ENCODE measurements at regions not wholly inside any gene's neighbourhood (a gene's known extent, or its start where the extent isn't known, plus 50 kb on each side); places are given as distances from the start of the nearest gene placed in this dataset.

- Histone ChIP-seq H3K4me1 (peaks cover 2% of the 10 kb centered on the region), H3K36me3 (no peaks in the 10 kb centered on the region), H3K9me3 (no peaks in the 10 kb centered on the region), H3K4me3 (no peak overlapping the region), H3K27me3 (no peaks in the 10 kb centered on the region), H3K27ac (no peak overlapping the region)
- no peak for TF ChIP-seq POLR2A (IDR thresholded peaks at IDR 0.05)
- TF ChIP-seq CTCF (IDR thresholded peaks at IDR 0.05): no peak
- no peak for TF ChIP-seq POLR2AphosphoS5 (IDR thresholded peaks at IDR 0.05)
- TF ChIP-seq EP300 (IDR thresholded peaks at IDR 0.05): no peak
- WGBS: 94% methylated on average over 4 of the region's 4 CpGs
- DNase-seq (ENCODE audit: low spot score in 2 of 2): no peak
Observed at GRCh38 chr1:209046935-209047334, 536.6 kb upstream of the CAMK1G start.

- Histone ChIP-seq H3K27me3 (no peaks in the 10 kb centered on the region), H3K4me1 (peaks cover 6% of the 10 kb centered on the region), H3K27ac (no peak overlapping the region), H3K9me3 (no peaks in the 10 kb centered on the region), H3K36me3 (no peaks in the 10 kb centered on the region), H3K4me3 (no peak overlapping the region)
- DNase-seq (ENCODE audit: low spot score in 2 of 2): no peak
- TF ChIP-seq EP300 (IDR thresholded peaks at IDR 0.05) (no peak), CTCF (IDR thresholded peaks at IDR 0.05) (no peak), POLR2A (IDR thresholded peaks at IDR 0.05) (no peak), POLR2AphosphoS5 (IDR thresholded peaks at IDR 0.05) (no peak)
- 67% methylated on average over 5 of the region's 5 CpGs for WGBS
Observed at GRCh38 chr1:209048941-209049669, 534.4 kb upstream of the CAMK1G start.

GRCh38 chr1:209051570-209051969 is 531.9 kb upstream of the CAMK1G start:
- no peak for TF ChIP-seq POLR2A (IDR thresholded peaks at IDR 0.05)
- no peak for TF ChIP-seq EP300 (IDR thresholded peaks at IDR 0.05)
- no peak for TF ChIP-seq POLR2AphosphoS5 (IDR thresholded peaks at IDR 0.05)
- no peak for TF ChIP-seq CTCF (IDR thresholded peaks at IDR 0.05)
- no peak overlapping the region for H3K4me3 ChIP-seq

GRCh38 chr1:209053587-209053986 is 529.9 kb upstream of the CAMK1G start:
- Histone ChIP-seq H3K27ac (no peak overlapping the region), H3K27me3 (no peaks in the 10 kb centered on the region), H3K4me3 (no peak overlapping the region), H3K36me3 (no peaks in the 10 kb centered on the region), H3K4me1 (peaks cover 6% of the 10 kb centered on the region), H3K9me3 (peaks cover 3% of the 10 kb centered on the region)
- TF ChIP-seq CTCF (IDR thresholded peaks at IDR 0.05) (no peak), POLR2A (IDR thresholded peaks at IDR 0.05) (no peak), EP300 (IDR thresholded peaks at IDR 0.05) (no peak), POLR2AphosphoS5 (IDR thresholded peaks at IDR 0.05) (no peak)
- 86% methylated on average over 2 of the region's 2 CpGs for WGBS
- DNase-seq (ENCODE audit: low spot score in 2 of 2): no peak

More at GRCh38 chr1:209051570-209051969, 531.9 kb upstream of the CAMK1G start:
- WGBS: 54% methylated on average over 4 of the region's 4 CpGs
- Histone ChIP-seq H3K9me3 (peaks cover 3% of the 10 kb centered on the region), H3K27ac (no peak overlapping the region), H3K4me1 (peaks cover 6% of the 10 kb centered on the region), H3K27me3 (no peaks in the 10 kb centered on the region), H3K36me3 (no peaks in the 10 kb centered on the region)
- no peak for DNase-seq (ENCODE audit: low spot score in 2 of 2)

- 91% methylated on average over 1 of the region's 1 CpG for WGBS
- H3K36me3 ChIP-seq: no peaks in the 10 kb centered on the region
- TF ChIP-seq POLR2AphosphoS5 (IDR thresholded peaks at IDR 0.05) (no peak), EP300 (IDR thresholded peaks at IDR 0.05) (no peak)
- H3K4me3 ChIP-seq: no peak overlapping the region
- no peak overlapping the region for H3K27ac ChIP-seq
- peaks cover 3% of the 10 kb centered on the region for H3K27me3 ChIP-seq
- peaks cover 3% of the 10 kb centered on the region for H3K9me3 ChIP-seq
- peaks cover 3% of the 10 kb centered on the region for H3K4me1 ChIP-seq
- DNase-seq (ENCODE audit: low spot score in 2 of 2): no peak
Observed at GRCh38 chr1:209057083-209057482, 526.4 kb upstream of the CAMK1G start.
